ENCODE measurements at regions not wholly inside any gene's neighbourhood (a gene's known extent, or its start where the extent isn't known, plus 50 kb on each side); places are given as distances from the start of the nearest gene placed in this dataset.

GRCh38 chr6:140601021-140601808, 1226.8 kb upstream of the CITED2 start (continued):
- TF ChIP-seq NFXL1 (CRISPR knock-in tag; IDR thresholded peaks at IDR 0.05): no peak
- no peak for TF ChIP-seq HNRNPL (IDR thresholded peaks at IDR 0.05; ENCODE audit: low read depth, low read length)
- TF ChIP-seq FOXM1 (IDR thresholded peaks at IDR 0.05; ENCODE audit: low read depth): no peak
- TF ChIP-seq FOXM1 (CRISPR knock-in tag; IDR thresholded peaks at IDR 0.05; ENCODE audit: low read depth): no peak
- TF ChIP-seq FOXP4 (CRISPR knock-in tag; IDR thresholded peaks at IDR 0.05; ENCODE audit: borderline replicate concordance): no peak
- TF ChIP-seq ZEB2 (IDR thresholded peaks at IDR 0.05): no peak
- no peak for TF ChIP-seq FOXA1 (IDR thresholded peaks at IDR 0.05; ENCODE audit: borderline replicate concordance)
- no peak for TF ChIP-seq ZNF518B (CRISPR knock-in tag; IDR thresholded peaks at IDR 0.05)
- TF ChIP-seq NUFIP1 (IDR thresholded peaks at IDR 0.05; ENCODE audit: partially characterized antibody): no peak
- no peak for TF ChIP-seq HMBOX1 (IDR thresholded peaks at IDR 0.05)

Measured in K562 (cell line).